ENCODE measurements at regions not wholly inside any gene's neighbourhood (a gene's known extent, or its start where the extent isn't known, plus 50 kb on each side); places are given as distances from the start of the nearest gene placed in this dataset.

DNA sequence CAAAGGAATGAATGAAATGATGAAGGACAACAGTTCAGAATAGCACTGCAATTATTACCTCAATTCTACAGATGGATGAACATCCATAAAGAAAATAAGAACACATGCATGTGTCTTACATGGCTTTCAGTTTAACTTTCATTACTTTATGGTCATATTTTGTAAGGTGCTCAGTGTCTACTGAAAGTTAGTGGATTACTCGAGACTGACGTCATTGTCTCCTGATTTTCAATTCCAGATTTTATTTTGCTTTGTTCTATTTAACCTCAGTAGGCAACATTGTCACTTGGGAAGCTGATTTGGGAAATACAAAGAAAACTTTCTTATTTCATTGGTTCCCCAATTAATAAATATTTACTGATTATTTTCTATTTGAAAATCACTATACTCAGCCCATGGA, 363.7 kb downstream of the CHSY3 start:
- DNase-seq, result no peak
- Histone ChIP-seq H3K9me3 (no peaks in the 10 kb centered on the region), H3K4me1 (no peaks in the 10 kb centered on the region), H3K36me3 (no peaks in the 10 kb centered on the region), H3K27ac (no peak overlapping the region), H3K27me3 (no peaks in the 10 kb centered on the region), H3K9ac (ENCODE audit: low read depth in 2 of 2, low read length in 2 of 2) (no peak overlapping the region), H3K4me3 (no peak overlapping the region)
- TF ChIP-seq, protein P1, sequence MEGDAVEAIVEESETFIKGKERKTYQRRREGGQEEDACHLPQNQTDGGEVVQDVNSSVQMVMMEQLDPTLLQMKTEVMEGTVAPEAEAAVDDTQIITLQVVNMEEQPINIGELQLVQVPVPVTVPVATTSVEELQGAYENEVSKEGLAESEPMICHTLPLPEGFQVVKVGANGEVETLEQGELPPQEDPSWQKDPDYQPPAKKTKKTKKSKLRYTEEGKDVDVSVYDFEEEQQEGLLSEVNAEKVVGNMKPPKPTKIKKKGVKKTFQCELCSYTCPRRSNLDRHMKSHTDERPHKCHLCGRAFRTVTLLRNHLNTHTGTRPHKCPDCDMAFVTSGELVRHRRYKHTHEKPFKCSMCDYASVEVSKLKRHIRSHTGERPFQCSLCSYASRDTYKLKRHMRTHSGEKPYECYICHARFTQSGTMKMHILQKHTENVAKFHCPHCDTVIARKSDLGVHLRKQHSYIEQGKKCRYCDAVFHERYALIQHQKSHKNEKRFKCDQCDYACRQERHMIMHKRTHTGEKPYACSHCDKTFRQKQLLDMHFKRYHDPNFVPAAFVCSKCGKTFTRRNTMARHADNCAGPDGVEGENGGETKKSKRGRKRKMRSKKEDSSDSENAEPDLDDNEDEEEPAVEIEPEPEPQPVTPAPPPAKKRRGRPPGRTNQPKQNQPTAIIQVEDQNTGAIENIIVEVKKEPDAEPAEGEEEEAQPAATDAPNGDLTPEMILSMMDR (IDR thresholded peaks at IDR 0.05), result no peak
- intact Hi-C loops (cut with DNase I), result no loop called here

DNA sequence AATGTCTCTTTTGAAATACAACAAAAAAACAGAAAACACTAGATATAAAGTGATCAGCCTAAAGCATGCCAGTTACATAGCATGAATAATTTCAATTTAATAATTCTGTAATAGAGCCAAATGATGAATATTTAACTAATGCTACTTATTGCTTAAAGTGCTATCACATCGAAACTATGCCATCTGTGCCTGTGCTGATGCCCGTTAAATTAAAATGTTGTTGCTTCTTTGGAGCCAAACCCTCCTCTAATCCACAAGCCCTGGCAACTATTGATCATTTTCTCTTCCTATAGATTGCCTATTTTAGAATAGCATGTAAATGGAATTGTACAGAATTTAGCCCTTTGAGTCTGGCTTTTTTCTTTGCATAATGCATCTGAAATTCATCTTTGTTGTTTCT, 356.2 kb downstream of the CHSY3 start:
- Histone ChIP-seq H3K27me3 (no peaks in the 10 kb centered on the region), H3K9me3 (no peaks in the 10 kb centered on the region), H3K9ac (ENCODE audit: low read depth in 2 of 2, low read length in 2 of 2) (no peak overlapping the region), H3K4me3 (no peak overlapping the region), H3K4me1 (no peaks in the 10 kb centered on the region), H3K36me3 (no peaks in the 10 kb centered on the region), H3K27ac (no peak overlapping the region)
- no peak for DNase-seq
- intact Hi-C loops (cut with DNase I), result no loop called here
- TF ChIP-seq, protein P1 (IDR thresholded peaks at IDR 0.05), result no peak

DNA sequence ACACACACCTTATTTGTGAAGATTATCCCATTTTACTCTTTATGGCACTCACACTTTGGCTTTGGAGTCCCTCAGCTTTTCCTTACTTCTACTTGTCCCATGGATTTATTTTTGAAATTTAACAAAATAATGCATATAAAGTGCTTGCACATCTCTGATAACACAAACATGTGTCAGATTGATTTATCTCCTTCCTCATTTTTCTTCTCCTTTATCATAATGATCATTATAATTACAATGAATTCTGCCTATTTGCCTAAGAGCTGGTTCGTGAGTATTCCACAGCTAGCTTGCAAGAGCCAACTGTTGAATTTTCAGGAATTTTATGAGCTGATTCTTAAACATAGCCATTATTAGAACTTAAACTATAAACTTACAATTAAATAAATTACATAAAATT, 347.7 kb downstream of the CHSY3 start:
- TF ChIP-seq, protein P1 (IDR thresholded peaks at IDR 0.05), result no peak
- Histone ChIP-seq H3K9ac (ENCODE audit: low read depth in 2 of 2, low read length in 2 of 2) (no peak overlapping the region), H3K27me3 (no peaks in the 10 kb centered on the region), H3K36me3 (no peaks in the 10 kb centered on the region), H3K27ac (no peak overlapping the region), H3K9me3 (no peaks in the 10 kb centered on the region), H3K4me1 (no peaks in the 10 kb centered on the region), H3K4me3 (no peak overlapping the region)
- DNase-seq, result no peak
- intact Hi-C loops (cut with DNase I), result no loop called here

DNA sequence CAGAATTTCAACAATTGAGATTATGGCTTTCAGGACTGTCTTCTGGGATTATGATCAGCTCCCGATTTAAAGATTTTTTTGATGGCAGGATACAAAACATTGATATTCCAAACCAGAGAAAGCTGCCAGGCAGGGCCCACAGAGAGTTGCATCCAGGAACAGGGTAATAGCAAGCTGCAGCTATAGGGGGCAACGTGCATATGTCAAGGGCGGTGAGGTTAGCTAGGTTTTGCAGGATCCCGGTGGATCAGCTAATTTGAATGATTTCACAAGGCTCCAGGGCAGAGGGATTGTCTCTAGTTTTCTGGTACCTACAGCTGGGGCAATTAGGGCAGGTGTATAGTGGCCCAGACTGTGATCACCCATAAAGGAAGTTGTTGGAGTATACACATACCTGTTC, 339.4 kb downstream of the CHSY3 start:
- no peaks in the 10 kb centered on the region for H3K36me3 ChIP-seq
- no peak for DNase-seq
- intact Hi-C loops (cut with DNase I), result no loop called here
- no peaks in the 10 kb centered on the region for H3K4me1 ChIP-seq
- no peaks in the 10 kb centered on the region for H3K9me3 ChIP-seq
- H3K27me3 ChIP-seq, result no peaks in the 10 kb centered on the region
- TF ChIP-seq, protein P1 (IDR thresholded peaks at IDR 0.05), result no peak
- no peak overlapping the region for H3K4me3 ChIP-seq
- H3K27ac ChIP-seq, result no peak overlapping the region
- H3K9ac ChIP-seq (ENCODE audit: low read depth in 2 of 2, low read length in 2 of 2), result no peak overlapping the region

GRCh38 chr5:130237721-130238120, 333.5 kb downstream of the CHSY3 start:
- Histone ChIP-seq H3K9ac (ENCODE audit: low read depth in 2 of 2, low read length in 2 of 2) (no peak overlapping the region), H3K36me3 (no peaks in the 10 kb centered on the region), H3K9me3 (no peaks in the 10 kb centered on the region), H3K27ac (no peak overlapping the region), H3K27me3 (no peaks in the 10 kb centered on the region), H3K4me1 (no peaks in the 10 kb centered on the region), H3K4me3 (no peak overlapping the region)
- intact Hi-C loops (cut with DNase I), result no loop called here
- DNase-seq, result no peak
- TF ChIP-seq, protein P1 (IDR thresholded peaks at IDR 0.05), result no peak

Data from colonic mucosa (tissue), 4 donors.